ENCODE measurements at regions not wholly inside any gene's neighbourhood (a gene's known extent, or its start where the extent isn't known, plus 50 kb on each side); places are given as distances from the start of the nearest gene placed in this dataset.

DNA sequence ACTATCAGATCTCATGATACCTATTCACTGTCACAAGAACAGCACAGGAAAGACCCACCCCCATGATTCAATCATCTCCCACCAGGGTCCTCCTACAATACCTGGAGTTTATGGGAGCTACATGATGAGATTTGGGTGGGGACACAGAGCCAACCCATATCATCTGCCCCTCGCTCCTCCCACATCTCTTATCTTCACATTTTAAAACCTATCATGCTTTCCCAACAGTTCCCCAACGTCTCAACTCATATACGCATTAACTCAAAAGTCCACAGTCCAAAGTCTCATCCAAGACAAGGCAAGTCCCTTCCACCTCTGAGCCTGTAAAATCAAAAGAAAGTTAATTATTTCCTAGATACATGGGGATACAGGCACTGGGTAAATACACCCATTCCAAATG, 1185.2 kb downstream of the PCDH7 start:
- DNase-seq = no peak
- TF ChIP-seq, protein P1, sequence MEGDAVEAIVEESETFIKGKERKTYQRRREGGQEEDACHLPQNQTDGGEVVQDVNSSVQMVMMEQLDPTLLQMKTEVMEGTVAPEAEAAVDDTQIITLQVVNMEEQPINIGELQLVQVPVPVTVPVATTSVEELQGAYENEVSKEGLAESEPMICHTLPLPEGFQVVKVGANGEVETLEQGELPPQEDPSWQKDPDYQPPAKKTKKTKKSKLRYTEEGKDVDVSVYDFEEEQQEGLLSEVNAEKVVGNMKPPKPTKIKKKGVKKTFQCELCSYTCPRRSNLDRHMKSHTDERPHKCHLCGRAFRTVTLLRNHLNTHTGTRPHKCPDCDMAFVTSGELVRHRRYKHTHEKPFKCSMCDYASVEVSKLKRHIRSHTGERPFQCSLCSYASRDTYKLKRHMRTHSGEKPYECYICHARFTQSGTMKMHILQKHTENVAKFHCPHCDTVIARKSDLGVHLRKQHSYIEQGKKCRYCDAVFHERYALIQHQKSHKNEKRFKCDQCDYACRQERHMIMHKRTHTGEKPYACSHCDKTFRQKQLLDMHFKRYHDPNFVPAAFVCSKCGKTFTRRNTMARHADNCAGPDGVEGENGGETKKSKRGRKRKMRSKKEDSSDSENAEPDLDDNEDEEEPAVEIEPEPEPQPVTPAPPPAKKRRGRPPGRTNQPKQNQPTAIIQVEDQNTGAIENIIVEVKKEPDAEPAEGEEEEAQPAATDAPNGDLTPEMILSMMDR (IDR thresholded peaks at IDR 0.05; ENCODE audit: unreplicated experiment) = no peak
- peaks cover 2% of the 10 kb centered on the region for H3K9me3 Mint-ChIP-seq (ENCODE audit: low read depth, unreplicated experiment)
- intact Hi-C loops (cut with micrococcal nuclease; ENCODE audit: unreplicated experiment) = no loop called here
- CTCF ChIA-PET = no interaction called here
- H3K27ac Mint-ChIP-seq (ENCODE audit: unreplicated experiment) = no peak overlapping the region
- no peaks in the 10 kb centered on the region for H3K27me3 Mint-ChIP-seq (ENCODE audit: unreplicated experiment)
- BruUV-seq (replicated peaks) = no TSS peak
- no peak overlapping the region for H3K4me3 Mint-ChIP-seq (ENCODE audit: low read depth, unreplicated experiment)
- H3K4me1 Mint-ChIP-seq (ENCODE audit: low read depth, unreplicated experiment) = no peaks in the 10 kb centered on the region
- H3K36me3 Mint-ChIP-seq (ENCODE audit: insufficient read depth, unreplicated experiment) = no peaks in the 10 kb centered on the region

DNA sequence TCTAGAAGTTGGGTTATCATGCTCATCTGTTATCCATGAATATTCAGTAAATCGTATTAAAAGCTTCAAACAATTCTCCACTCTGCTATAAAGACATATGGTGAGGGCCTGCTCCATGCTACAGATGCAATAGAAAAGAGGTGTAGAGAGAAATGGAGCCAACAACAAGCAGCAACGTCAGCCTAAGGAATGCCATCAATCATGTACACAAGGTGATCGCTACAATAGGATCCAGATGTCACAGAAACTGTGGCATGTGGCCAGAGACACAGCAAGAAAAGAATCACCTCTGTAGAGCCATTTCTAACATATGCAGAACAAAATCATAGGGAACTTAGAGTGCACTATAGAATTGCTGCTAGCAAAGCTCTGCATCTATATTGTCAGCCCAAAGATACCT, 1188.1 kb downstream of the PCDH7 start:
- H3K27me3 Mint-ChIP-seq (ENCODE audit: unreplicated experiment) = no peaks in the 10 kb centered on the region
- no peak overlapping the region for H3K4me3 Mint-ChIP-seq (ENCODE audit: low read depth, unreplicated experiment)
- peaks cover 6% of the 10 kb centered on the region for H3K9me3 Mint-ChIP-seq (ENCODE audit: low read depth, unreplicated experiment)
- intact Hi-C loops (cut with micrococcal nuclease; ENCODE audit: unreplicated experiment) = no loop called here
- no TSS peak for BruUV-seq (replicated peaks)
- H3K4me1 Mint-ChIP-seq (ENCODE audit: low read depth, unreplicated experiment) = no peaks in the 10 kb centered on the region
- TF ChIP-seq, protein P1 (IDR thresholded peaks at IDR 0.05; ENCODE audit: unreplicated experiment) = no peak
- no peak overlapping the region for H3K27ac Mint-ChIP-seq (ENCODE audit: unreplicated experiment)
- no peaks in the 10 kb centered on the region for H3K36me3 Mint-ChIP-seq (ENCODE audit: insufficient read depth, unreplicated experiment)
- CTCF ChIA-PET = no interaction called here
- DNase-seq = no peak

DNA sequence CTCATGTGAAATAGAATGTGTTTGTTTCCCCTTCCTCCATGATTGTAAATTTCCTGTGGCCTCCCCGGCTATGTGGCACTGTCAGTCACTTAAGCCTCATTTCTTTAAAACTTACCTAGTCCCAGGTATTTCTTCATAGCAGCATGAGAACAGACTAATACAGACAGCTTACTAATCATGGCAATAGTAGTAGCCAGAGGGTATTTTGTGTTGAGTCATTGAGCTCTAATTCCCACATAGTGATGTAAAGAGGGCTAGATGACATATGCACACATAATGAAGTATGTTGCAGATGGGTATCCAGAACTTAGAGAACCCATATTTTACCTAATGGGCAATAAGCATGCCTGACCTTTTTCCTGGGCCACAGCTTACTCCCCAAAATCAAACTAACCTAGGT, 1197.2 kb downstream of the PCDH7 start:
- H3K27me3 Mint-ChIP-seq (ENCODE audit: unreplicated experiment) = no peaks in the 10 kb centered on the region
- H3K4me1 Mint-ChIP-seq (ENCODE audit: low read depth, unreplicated experiment) = no peaks in the 10 kb centered on the region
- CTCF ChIA-PET = no interaction called here
- no peak overlapping the region for H3K27ac Mint-ChIP-seq (ENCODE audit: unreplicated experiment)
- TF ChIP-seq, protein P1 (IDR thresholded peaks at IDR 0.05; ENCODE audit: unreplicated experiment) = no peak
- no peaks in the 10 kb centered on the region for H3K9me3 Mint-ChIP-seq (ENCODE audit: low read depth, unreplicated experiment)
- H3K4me3 Mint-ChIP-seq (ENCODE audit: low read depth, unreplicated experiment) = no peak overlapping the region
- BruUV-seq (replicated peaks) = no TSS peak
- no peak for DNase-seq
- H3K36me3 Mint-ChIP-seq (ENCODE audit: insufficient read depth, unreplicated experiment) = no peaks in the 10 kb centered on the region
- intact Hi-C loops (cut with micrococcal nuclease; ENCODE audit: unreplicated experiment) = no loop called here

DNA sequence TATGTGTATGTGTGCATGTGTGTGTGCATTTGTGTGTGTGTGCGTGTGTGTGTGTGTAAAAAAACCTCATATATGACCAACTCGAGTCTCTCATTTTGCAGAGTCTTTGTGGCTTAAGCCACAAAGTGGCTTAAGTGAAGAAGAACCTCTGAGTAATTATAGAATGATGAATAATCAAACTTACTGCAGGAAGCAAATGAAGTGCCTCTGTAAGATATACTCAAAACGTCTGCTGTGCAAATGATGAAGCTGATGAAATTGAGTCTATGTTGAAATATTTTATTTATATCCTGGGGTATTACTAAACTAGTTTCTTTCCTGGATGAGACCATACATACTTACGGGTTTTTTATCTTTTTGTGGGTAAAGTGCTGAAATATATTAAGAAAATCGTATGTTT, 1198.7 kb downstream of the PCDH7 start:
- intact Hi-C loops (cut with micrococcal nuclease; ENCODE audit: unreplicated experiment) = no loop called here
- H3K4me3 Mint-ChIP-seq (ENCODE audit: low read depth, unreplicated experiment) = no peak overlapping the region
- no peak for DNase-seq
- no peaks in the 10 kb centered on the region for H3K4me1 Mint-ChIP-seq (ENCODE audit: low read depth, unreplicated experiment)
- TF ChIP-seq, protein P1 (IDR thresholded peaks at IDR 0.05; ENCODE audit: unreplicated experiment) = no peak
- H3K27me3 Mint-ChIP-seq (ENCODE audit: unreplicated experiment) = no peaks in the 10 kb centered on the region
- no peak overlapping the region for H3K27ac Mint-ChIP-seq (ENCODE audit: unreplicated experiment)
- H3K36me3 Mint-ChIP-seq (ENCODE audit: insufficient read depth, unreplicated experiment) = no peaks in the 10 kb centered on the region
- BruUV-seq (replicated peaks) = no TSS peak
- CTCF ChIA-PET = no interaction called here
- no peaks in the 10 kb centered on the region for H3K9me3 Mint-ChIP-seq (ENCODE audit: low read depth, unreplicated experiment)

DNA sequence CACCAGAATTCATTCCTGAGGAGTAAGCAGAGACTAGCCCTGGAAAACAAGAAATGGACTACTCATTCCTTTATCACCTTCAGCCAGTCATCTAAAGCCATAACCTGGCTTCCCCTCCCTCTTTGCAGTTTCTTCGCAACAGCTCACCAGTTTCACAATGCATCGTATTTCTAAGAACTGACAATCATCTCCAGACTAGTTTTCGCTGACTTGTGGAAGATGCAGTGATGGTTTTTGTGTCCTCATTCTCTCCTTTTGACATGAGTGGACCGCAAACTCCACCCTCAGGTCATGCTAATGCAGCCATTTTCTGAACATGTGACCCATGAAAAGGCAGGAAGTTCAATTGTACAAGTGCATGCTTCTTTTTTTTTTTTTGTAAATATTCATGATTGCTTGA, 1203.5 kb downstream of the PCDH7 start:
- no peak for DNase-seq
- BruUV-seq (replicated peaks) = no TSS peak
- Mint-ChIP-seq H3K36me3 (ENCODE audit: insufficient read depth, unreplicated experiment) (no peaks in the 10 kb centered on the region), H3K9me3 (ENCODE audit: low read depth, unreplicated experiment) (peaks cover 2% of the 10 kb centered on the region), H3K4me3 (ENCODE audit: low read depth, unreplicated experiment) (no peak overlapping the region), H3K27ac (ENCODE audit: unreplicated experiment) (no peak overlapping the region), H3K4me1 (ENCODE audit: low read depth, unreplicated experiment) (no peaks in the 10 kb centered on the region), H3K27me3 (ENCODE audit: unreplicated experiment) (no peaks in the 10 kb centered on the region)
- TF ChIP-seq, protein P1 (IDR thresholded peaks at IDR 0.05; ENCODE audit: unreplicated experiment) = no peak
- CTCF ChIA-PET = no interaction called here
- intact Hi-C loops (cut with micrococcal nuclease; ENCODE audit: unreplicated experiment) = no loop called here

All from Calu3 (cell line).